ENCODE measurements at regions not wholly inside any gene's neighbourhood (a gene's known extent, or its start where the extent isn't known, plus 50 kb on each side); places are given as distances from the start of the nearest gene placed in this dataset.

DNA sequence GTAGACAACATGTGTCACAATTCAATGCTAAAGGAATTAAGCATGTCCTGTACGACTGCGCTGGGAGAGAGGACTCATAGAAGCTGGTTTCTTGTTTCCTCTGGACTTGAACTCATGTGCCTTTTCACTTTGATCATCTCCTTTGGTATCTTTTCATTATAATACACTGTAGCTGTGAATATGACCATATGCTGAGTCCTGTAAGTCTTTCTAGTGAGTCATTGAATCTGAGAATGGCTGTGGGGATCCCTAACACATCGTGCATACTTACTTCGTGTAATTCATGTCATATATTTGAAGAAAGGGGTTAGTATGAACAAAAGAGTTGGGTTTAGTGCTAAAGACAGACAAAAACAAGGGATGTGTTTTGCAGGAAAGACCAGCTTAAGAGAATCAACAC lies 148.1 kb upstream of the RUNX1 start:
- no peak for ATAC-seq
- no peak overlapping the region for H3K4me3 ChIP-seq (replicated peaks in 1 of 3; ENCODE audit: insufficient read depth in 1 of 3, low read depth in 2 of 3, low read length in 3 of 3)
- no peaks in the 10 kb centered on the region for H4K20me1 ChIP-seq (ENCODE audit: insufficient read depth, low read length)
- no peaks in the 10 kb centered on the region for H3K27me3 ChIP-seq (ENCODE audit: control insufficient read depth in 1 of 2, insufficient read depth in 2 of 2, low read length in 2 of 2)
- no peak overlapping the region for H3K27ac ChIP-seq (ENCODE audit: extremely low read length, insufficient read depth, low read length)
- ChIA-PET CTCF (ENCODE audit: low intra/inter-chr PET ratio, low total read pairs) (no interaction called here), POLR2A (no interaction called here)
- BruUV-seq (replicated peaks), result no TSS peak
- 54% methylated on average over 4 of the region's 4 CpGs for WGBS (ENCODE audit: low lambda C conversion rate)
- intact Hi-C loops (cut with micrococcal nuclease; ENCODE audit: unreplicated experiment) (no loop called here), in situ Hi-C loops (cut with HindIII; ENCODE audit: extremely low pct_ligation_motif_present, low pct_unique_long_range_greater_than_20kb) (no loop called here)
- no peak overlapping the region for H2AFZ ChIP-seq (ENCODE audit: low read length)
- no peaks in the 10 kb centered on the region for H3K4me1 ChIP-seq (ENCODE audit: insufficient read depth, low read length)
- DNase-seq (ENCODE audit: low spot score), result no peak
- H3K36me3 ChIP-seq (replicated peaks in 1 of 2; ENCODE audit: control insufficient read depth in 1 of 2, insufficient read depth in 2 of 2, low read length in 2 of 2), result no peaks in the 10 kb centered on the region
- no peak overlapping the region for H3K9ac ChIP-seq (ENCODE audit: insufficient read depth, low read depth, low read length)
- no peak overlapping the region for H3K4me2 ChIP-seq (ENCODE audit: low read depth, low read length)
- no peaks in the 10 kb centered on the region for H3K79me2 ChIP-seq (ENCODE audit: insufficient read depth, low read length)
- no peaks in the 10 kb centered on the region for H3K9me3 ChIP-seq (ENCODE audit: low read length)
- TF ChIP-seq, protein P1, sequence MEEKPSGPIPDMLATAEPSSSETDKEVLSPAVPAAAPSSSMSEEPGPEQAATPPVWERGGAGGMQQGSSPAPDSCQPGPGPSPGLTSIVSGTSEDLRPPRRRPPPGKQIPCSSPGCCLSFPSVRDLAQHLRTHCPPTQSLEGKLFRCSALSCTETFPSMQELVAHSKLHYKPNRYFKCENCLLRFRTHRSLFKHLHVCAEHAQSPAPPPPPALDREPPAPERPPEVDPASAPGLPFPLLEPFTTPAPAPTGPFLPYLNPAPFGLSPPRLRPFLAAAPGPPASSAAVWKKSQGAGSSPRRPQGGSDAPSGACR (CRISPR knock-in tag; IDR thresholded peaks at IDR 0.05), result no peak
- TF ChIP-seq ZNF674 (CRISPR knock-in tag; IDR thresholded peaks at IDR 0.05; ENCODE audit: low read depth) (no peak), NRL (CRISPR knock-in tag; IDR thresholded peaks at IDR 0.05; ENCODE audit: borderline replicate concordance) (no peak), NCOA2 (CRISPR knock-in tag; IDR thresholded peaks at IDR 0.05) (no peak), MAFF (IDR thresholded peaks at IDR 0.05; ENCODE audit: low read depth, low read length) (no peak), ZNF468 (CRISPR knock-in tag; IDR thresholded peaks at IDR 0.05) (no peak), ARNT (IDR thresholded peaks at IDR 0.05) (no peak), ZNF878 (CRISPR knock-in tag; IDR thresholded peaks at IDR 0.05) (no peak)
- no peak for FAIRE-seq

DNA sequence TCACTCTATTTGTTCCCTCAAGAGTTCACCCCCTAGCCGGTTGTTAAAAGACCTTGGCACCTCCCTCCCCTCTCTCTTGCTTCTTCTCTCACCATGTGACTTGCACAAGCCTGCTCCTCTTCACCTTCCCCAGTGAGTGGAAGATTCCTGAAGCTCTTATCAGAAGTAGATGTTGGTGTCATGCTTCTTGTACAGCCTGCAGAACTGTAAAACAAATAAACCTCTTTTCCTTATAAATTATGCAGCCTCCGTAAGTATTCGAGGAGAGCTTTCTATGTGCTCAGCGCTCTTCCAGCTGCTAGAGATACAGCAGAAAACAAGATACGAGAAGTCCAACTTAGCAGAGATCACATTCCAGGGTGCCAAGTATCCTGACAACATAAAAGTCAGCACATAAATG lies 147.0 kb upstream of the RUNX1 start:
- no peak overlapping the region for H3K9ac ChIP-seq (ENCODE audit: insufficient read depth, low read depth, low read length)
- POLR2A ChIA-PET, result no interaction called here
- in situ Hi-C loops (cut with HindIII; ENCODE audit: extremely low pct_ligation_motif_present, low pct_unique_long_range_greater_than_20kb), result no loop called here

More for the DNA sequence above, 147.0 kb upstream of the RUNX1 start:
- H3K36me3 ChIP-seq (replicated peaks in 1 of 2; ENCODE audit: control insufficient read depth in 1 of 2, insufficient read depth in 2 of 2, low read length in 2 of 2), result no peaks in the 10 kb centered on the region
- intact Hi-C loops (cut with micrococcal nuclease; ENCODE audit: unreplicated experiment), result no loop called here
- no peak for TF ChIP-seq ZSCAN22 (CRISPR knock-in tag; IDR thresholded peaks at IDR 0.05)
- no peak for TF ChIP-seq ZNF720 (CRISPR knock-in tag; IDR thresholded peaks at IDR 0.05)
- no peak for TF ChIP-seq ZSCAN29 (CRISPR knock-in tag; conservative IDR thresholded peaks at IDR 0.05)
- TF ChIP-seq, protein P2, sequence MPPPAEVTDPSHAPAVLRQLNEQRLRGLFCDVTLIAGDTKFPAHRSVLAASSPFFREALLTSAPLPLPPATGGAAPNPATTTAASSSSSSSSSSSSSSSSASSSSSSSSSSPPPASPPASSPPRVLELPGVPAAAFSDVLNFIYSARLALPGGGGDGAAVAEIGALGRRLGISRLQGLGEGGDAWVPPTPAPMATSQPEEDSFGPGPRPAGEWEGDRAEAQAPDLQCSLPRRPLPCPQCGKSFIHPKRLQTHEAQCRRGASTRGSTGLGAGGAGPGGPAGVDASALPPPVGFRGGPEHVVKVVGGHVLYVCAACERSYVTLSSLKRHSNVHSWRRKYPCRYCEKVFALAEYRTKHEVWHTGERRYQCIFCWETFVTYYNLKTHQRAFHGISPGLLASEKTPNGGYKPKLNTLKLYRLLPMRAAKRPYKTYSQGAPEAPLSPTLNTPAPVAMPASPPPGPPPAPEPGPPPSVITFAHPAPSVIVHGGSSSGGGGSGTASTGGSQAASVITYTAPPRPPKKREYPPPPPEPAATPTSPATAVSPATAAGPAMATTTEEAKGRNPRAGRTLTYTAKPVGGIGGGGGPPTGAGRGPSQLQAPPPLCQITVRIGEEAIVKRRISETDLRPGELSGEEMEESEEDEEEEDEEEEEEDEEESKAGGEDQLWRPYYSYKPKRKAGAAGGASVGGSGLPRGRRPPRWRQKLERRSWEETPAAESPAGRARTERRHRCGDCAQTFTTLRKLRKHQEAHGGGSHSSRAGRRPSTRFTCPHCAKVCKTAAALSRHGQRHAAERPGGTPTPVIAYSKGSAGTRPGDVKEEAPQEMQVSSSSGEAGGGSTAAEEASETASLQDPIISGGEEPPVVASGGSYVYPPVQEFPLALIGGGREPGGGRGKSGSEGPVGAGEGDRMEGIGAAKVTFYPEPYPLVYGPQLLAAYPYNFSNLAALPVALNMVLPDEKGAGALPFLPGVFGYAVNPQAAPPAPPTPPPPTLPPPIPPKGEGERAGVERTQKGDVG (CRISPR knock-in tag; IDR thresholded peaks at IDR 0.05; ENCODE audit: borderline replicate concordance), result no peak
- TF ChIP-seq, protein P3, sequence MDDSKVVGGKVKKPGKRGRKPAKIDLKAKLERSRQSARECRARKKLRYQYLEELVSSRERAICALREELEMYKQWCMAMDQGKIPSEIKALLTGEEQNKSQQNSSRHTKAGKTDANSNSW (CRISPR knock-in tag; IDR thresholded peaks at IDR 0.05; ENCODE audit: borderline replicate concordance), result no peak
- no peak for TF ChIP-seq CAMTA2 (CRISPR knock-in tag; IDR thresholded peaks at IDR 0.05; ENCODE audit: borderline replicate concordance)
- no peak for TF ChIP-seq EED (CRISPR knock-in tag; IDR thresholded peaks at IDR 0.05)
- no peak for TF ChIP-seq ZNF563 (CRISPR knock-in tag; IDR thresholded peaks at IDR 0.05)
- H3K4me3 ChIP-seq (replicated peaks in 1 of 3; ENCODE audit: insufficient read depth in 1 of 3, low read depth in 2 of 3, low read length in 3 of 3), result no peak overlapping the region
- no peaks in the 10 kb centered on the region for H4K20me1 ChIP-seq (ENCODE audit: insufficient read depth, low read length)
- H3K27me3 ChIP-seq (ENCODE audit: control insufficient read depth in 1 of 2, insufficient read depth in 2 of 2, low read length in 2 of 2), result no peaks in the 10 kb centered on the region
- no peaks in the 10 kb centered on the region for H3K4me1 ChIP-seq (ENCODE audit: insufficient read depth, low read length)
- DNase-seq (ENCODE audit: low spot score) (no peak), FAIRE-seq (no peak), ATAC-seq (no peak)
- 54% methylated on average over 5 of the region's 5 CpGs for WGBS (ENCODE audit: low lambda C conversion rate)
- CTCF ChIA-PET (ENCODE audit: low intra/inter-chr PET ratio, low total read pairs), result no interaction called here
- H3K27ac ChIP-seq (ENCODE audit: extremely low read length, insufficient read depth, low read length), result no peak overlapping the region
- H3K9me3 ChIP-seq (ENCODE audit: low read length), result no peaks in the 10 kb centered on the region
- no peak overlapping the region for H3K4me2 ChIP-seq (ENCODE audit: low read depth, low read length)
- no peak overlapping the region for H2AFZ ChIP-seq (ENCODE audit: low read length)
- no peaks in the 10 kb centered on the region for H3K79me2 ChIP-seq (ENCODE audit: insufficient read depth, low read length)
- no TSS peak for BruUV-seq (replicated peaks)

All from HepG2 (cell line).